Erythroblast (primary cell): ENCODE measurements at regions not wholly inside any gene's neighbourhood (a gene's known extent, or its start where the extent isn't known, plus 50 kb on each side); places are given as distances from the start of the nearest gene placed in this dataset.
"Not testable (repeated sequence)": the region's sequence is repeated elsewhere in the genome, so short reads cannot be mapped to it uniquely, and the experiment has no call there.

Experiments
- GATA1 ChIP-seq: IDR thresholded peaks from 2 replicates; pipeline ENCODE4 v1.6.1; 2011; ENCODE audit warnings: low read depth, mild to moderate bottlenecking, control low read depth, low read length, moderate library complexity
- POLR2A ChIP-seq: IDR thresholded peaks from 2 replicates; pipeline ENCODE4 v1.6.1; 2011; ENCODE audit warnings: mild to moderate bottlenecking, low read length

GRCh38 chr1:146654763-146655162 is 283.4 kb upstream of the NBPF12 start:
- TF ChIP-seq POLR2A, GATA1: not testable (repeated sequence)
